ENCODE measurements at regions not wholly inside any gene's neighbourhood (a gene's known extent, or its start where the extent isn't known, plus 50 kb on each side); places are given as distances from the start of the nearest gene placed in this dataset.

DNA sequence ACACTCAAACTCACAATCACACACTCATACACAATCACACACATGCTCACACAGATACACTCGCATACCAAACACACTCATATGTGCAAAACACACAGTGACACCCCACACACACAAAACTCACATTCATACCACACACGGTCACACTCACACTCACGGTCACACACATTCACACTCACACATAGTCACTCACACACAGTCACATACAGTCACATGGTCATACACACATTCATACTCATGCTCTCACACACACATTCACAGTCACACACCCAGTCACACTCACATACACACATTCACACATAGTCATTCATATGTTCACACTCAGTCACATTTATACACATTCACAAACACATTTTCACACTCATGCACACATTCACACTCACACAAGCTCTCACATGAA is 296.0 kb upstream of the RNF32 start:
- TF ChIP-seq, protein P1, sequence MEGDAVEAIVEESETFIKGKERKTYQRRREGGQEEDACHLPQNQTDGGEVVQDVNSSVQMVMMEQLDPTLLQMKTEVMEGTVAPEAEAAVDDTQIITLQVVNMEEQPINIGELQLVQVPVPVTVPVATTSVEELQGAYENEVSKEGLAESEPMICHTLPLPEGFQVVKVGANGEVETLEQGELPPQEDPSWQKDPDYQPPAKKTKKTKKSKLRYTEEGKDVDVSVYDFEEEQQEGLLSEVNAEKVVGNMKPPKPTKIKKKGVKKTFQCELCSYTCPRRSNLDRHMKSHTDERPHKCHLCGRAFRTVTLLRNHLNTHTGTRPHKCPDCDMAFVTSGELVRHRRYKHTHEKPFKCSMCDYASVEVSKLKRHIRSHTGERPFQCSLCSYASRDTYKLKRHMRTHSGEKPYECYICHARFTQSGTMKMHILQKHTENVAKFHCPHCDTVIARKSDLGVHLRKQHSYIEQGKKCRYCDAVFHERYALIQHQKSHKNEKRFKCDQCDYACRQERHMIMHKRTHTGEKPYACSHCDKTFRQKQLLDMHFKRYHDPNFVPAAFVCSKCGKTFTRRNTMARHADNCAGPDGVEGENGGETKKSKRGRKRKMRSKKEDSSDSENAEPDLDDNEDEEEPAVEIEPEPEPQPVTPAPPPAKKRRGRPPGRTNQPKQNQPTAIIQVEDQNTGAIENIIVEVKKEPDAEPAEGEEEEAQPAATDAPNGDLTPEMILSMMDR (IDR thresholded peaks at IDR 0.05; ENCODE audit: poor library complexity, severe bottlenecking): no peak
- TF ChIP-seq POLR2AphosphoS5 (IDR thresholded peaks at IDR 0.05): no peak
- no peak for TF ChIP-seq SMC3 (conservative IDR thresholded peaks at IDR 0.05; ENCODE audit: poor library complexity)
- TF ChIP-seq, protein P2, sequence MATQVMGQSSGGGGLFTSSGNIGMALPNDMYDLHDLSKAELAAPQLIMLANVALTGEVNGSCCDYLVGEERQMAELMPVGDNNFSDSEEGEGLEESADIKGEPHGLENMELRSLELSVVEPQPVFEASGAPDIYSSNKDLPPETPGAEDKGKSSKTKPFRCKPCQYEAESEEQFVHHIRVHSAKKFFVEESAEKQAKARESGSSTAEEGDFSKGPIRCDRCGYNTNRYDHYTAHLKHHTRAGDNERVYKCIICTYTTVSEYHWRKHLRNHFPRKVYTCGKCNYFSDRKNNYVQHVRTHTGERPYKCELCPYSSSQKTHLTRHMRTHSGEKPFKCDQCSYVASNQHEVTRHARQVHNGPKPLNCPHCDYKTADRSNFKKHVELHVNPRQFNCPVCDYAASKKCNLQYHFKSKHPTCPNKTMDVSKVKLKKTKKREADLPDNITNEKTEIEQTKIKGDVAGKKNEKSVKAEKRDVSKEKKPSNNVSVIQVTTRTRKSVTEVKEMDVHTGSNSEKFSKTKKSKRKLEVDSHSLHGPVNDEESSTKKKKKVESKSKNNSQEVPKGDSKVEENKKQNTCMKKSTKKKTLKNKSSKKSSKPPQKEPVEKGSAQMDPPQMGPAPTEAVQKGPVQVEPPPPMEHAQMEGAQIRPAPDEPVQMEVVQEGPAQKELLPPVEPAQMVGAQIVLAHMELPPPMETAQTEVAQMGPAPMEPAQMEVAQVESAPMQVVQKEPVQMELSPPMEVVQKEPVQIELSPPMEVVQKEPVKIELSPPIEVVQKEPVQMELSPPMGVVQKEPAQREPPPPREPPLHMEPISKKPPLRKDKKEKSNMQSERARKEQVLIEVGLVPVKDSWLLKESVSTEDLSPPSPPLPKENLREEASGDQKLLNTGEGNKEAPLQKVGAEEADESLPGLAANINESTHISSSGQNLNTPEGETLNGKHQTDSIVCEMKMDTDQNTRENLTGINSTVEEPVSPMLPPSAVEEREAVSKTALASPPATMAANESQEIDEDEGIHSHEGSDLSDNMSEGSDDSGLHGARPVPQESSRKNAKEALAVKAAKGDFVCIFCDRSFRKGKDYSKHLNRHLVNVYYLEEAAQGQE (IDR thresholded peaks at IDR 0.05; ENCODE audit: borderline replicate concordance): no peak
- no peak for TF ChIP-seq EP300 (conservative IDR thresholded peaks at IDR 0.05; ENCODE audit: poor library complexity, severe bottlenecking)

Measured in neural cell (in vitro differentiated cells).